HAP-1 (cell line): ENCODE measurements at regions not wholly inside any gene's neighbourhood (a gene's known extent, or its start where the extent isn't known, plus 50 kb on each side); places are given as distances from the start of the nearest gene placed in this dataset.

Experiments used
- DNase-seq, 2 experiments: peaks; one replicate each; pipeline ENCODE4 v3.0.0-alpha.2; 2016 to 2020; ENCODE audit warnings: low spot score in 2 of 2
- H3K27me3 ChIP-seq: fragments of 250-450 bp; sonication (Bioruptor Pico); 2 replicates; pipeline ENCODE4 v1.5.1; 2020; ENCODE audit warnings: low read depth, mild to moderate bottlenecking, moderate library complexity
- H3K36me3 ChIP-seq: fragments of 250-450 bp; sonication (Bioruptor Pico); replicated peaks from 2 replicates; pipeline ENCODE4 v1.5.1; 2020; ENCODE audit warnings: mild to moderate bottlenecking
- H3K4me1 ChIP-seq: fragments of 250-450 bp; sonication (Bioruptor Pico); 2 replicates; pipeline ENCODE4 v1.5.1; 2020; ENCODE audit warnings: mild to moderate bottlenecking
- H3K4me3 ChIP-seq: fragments of 250-450 bp; sonication (Bioruptor Pico); 2 replicates; pipeline ENCODE4 v1.5.1; 2020; ENCODE audit warnings: mild to moderate bottlenecking, moderate library complexity
- H3K9me3 ChIP-seq: fragments of 250-450 bp; sonication (Bioruptor Pico); 2 replicates; pipeline ENCODE4 v1.5.1; 2020; ENCODE audit warnings: mild to moderate bottlenecking, moderate library complexity
- in situ Hi-C: fragments of 300-500 bp; cut with MboI; formaldehyde crosslinking; loops from 3 replicates; pipeline ENCODE4 v1.14.3; 2020; ENCODE audit warnings: low sequenced_read_pairs, inconsistent platforms, mixed read lengths

DNA sequence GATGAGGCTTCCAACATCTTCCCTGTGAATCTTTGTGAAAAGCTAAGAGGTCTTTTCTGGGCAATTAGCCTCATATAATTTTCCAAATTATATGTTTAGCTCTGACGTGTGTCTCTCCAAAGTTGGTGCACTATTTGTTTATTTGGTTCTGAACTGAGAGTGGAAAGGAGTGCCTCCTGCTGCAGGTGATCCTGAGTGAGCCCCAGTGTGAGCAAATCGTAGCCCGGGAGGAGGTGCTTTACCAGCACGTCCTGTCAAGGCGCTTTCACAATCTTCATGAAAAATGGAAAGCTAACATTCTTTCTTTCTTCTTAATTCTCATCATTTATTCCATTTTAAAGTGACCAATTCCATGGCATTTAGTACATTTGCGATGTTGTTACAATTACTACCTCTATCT, 231.9 kb downstream of the BMP2 start:
- no peaks in the 10 kb centered on the region for H3K27me3 ChIP-seq
- H3K4me3 ChIP-seq, result no peak overlapping the region
- no peaks in the 10 kb centered on the region for H3K9me3 ChIP-seq
- in situ Hi-C loops, result no loop called here
- no peaks in the 10 kb centered on the region for H3K36me3 ChIP-seq
- DNase-seq, result no peak
- peaks cover 13% of the 10 kb centered on the region for H3K4me1 ChIP-seq

DNA sequence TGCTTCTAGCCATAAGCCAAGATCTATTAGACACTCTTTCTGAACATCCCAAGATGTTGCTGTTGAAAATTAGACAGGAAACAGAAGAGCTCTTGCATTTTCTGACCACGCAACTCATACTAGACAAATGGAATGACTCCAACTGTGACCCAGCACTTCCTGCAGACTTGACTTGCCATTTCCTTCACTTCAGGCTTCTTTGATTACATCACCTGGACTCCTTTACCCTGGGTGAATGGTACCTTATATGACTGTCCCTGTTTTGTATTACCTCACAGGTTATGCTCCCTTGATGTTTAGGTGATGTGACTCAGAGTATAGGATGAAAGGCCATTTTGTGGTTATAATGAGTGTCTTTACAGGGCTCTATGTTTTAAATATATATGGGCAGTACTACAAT, 236.1 kb downstream of the BMP2 start:
- peaks cover 14% of the 10 kb centered on the region for H3K4me1 ChIP-seq

DNA sequence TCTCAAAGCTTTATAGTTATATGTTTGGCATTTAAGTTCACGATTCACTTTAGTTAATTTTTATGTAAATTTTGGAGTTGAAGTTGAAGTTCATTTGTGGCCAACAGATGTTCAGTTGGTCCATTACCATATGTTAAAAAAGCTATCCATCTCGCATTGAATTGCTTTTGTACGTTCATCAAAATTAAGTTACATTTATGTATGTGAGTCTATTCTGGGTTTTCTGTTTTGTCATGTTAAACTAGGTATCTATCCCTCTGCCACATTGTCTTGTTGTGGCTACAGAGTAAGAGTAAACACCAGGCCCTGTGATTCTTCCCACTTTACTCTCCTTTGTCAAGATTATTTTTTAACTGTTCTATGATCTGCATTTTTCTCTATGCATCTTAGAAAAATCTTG, 237.3 kb downstream of the BMP2 start:
- Histone ChIP-seq H3K4me1 (peaks cover 14% of the 10 kb centered on the region), H3K27me3 (no peaks in the 10 kb centered on the region), H3K9me3 (no peaks in the 10 kb centered on the region), H3K4me3 (no peak overlapping the region), H3K36me3 (no peaks in the 10 kb centered on the region)
- peak in 1 of 2 experiments; percentile 59 for DNase-seq
- in situ Hi-C loops, result no loop called here

More for the DNA sequence above, 236.1 kb downstream of the BMP2 start:
- DNase-seq, result no peak
- Histone ChIP-seq H3K27me3 (no peaks in the 10 kb centered on the region), H3K36me3 (no peaks in the 10 kb centered on the region), H3K9me3 (no peaks in the 10 kb centered on the region), H3K4me3 (no peak overlapping the region)
- in situ Hi-C loops, result no loop called here

DNA sequence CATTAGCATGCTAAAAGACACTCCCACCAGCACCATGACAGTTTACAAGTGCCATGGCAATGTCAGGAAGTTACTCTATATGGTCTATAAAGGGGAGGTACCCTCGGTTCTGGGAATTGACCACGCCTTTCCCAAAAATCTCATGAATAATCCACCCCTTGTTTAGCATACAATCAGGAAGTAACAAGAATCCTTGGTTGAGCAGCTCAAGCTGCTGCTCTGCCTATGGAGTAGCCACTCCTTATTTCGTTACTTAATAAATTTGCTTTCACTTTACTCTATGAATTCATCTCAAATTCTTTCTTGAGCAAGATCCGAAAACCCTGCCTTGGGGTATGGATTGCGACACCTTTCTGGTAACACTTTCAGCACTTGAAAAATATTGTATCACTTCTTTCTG, 243.0 kb downstream of the BMP2 start:
- in situ Hi-C loops, result no loop called here
- no peaks in the 10 kb centered on the region for H3K9me3 ChIP-seq

DNA sequence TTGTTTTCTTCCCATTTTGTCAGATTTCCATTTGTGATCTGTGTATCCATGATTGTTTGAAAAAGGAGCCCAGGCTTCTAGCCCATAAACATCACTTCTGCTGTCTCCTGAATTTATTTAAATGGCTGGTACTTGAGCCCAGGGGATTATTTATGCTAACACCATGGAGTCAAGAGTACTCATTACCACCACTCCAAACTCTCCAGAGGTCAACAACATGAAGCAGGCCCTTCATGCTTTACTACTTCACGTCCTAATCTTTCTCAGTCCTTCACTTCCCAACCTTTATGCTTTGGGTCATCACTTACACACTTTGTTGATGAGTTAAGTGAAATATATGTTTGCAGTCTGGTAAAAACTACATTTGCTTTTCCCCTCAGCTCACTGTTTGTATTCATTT, 247.8 kb downstream of the BMP2 start:
- no peak overlapping the region for H3K4me3 ChIP-seq
- H3K4me1 ChIP-seq, result no peaks in the 10 kb centered on the region
- in situ Hi-C loops, result no loop called here
- no peak for DNase-seq
- H3K9me3 ChIP-seq, result no peaks in the 10 kb centered on the region
- H3K36me3 ChIP-seq, result no peaks in the 10 kb centered on the region
- H3K27me3 ChIP-seq, result no peaks in the 10 kb centered on the region

More for the DNA sequence above, 243.0 kb downstream of the BMP2 start:
- Histone ChIP-seq H3K4me3 (no peak overlapping the region), H3K4me1 (no peaks in the 10 kb centered on the region), H3K36me3 (no peaks in the 10 kb centered on the region), H3K27me3 (no peaks in the 10 kb centered on the region)
- no peak for DNase-seq

DNA sequence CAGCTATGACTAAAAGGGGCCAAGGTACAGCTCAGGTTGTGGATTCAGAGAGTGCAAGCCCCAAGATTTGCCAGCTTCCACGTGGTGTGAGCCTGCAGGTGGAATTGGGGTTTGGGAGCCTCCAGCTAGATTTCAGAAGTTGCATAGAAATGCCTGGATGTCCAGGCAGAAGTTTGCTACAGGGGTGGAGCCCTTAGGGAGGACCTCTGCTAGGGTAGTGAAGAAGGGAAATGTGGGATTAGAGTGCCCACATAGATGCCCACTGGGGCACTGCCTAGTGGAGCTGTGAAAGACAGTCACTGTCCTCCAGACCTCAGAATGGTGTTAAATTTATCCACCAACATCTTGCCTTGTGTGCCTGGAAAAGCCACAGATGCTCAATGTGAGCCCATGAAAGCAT, 255.1 kb downstream of the BMP2 start:
- Histone ChIP-seq H3K9me3 (peaks cover 2% of the 10 kb centered on the region; the same call in 1 of the 2 replicates), H3K27me3 (no peaks in the 10 kb centered on the region), H3K4me1 (no peaks in the 10 kb centered on the region), H3K4me3 (no peak overlapping the region), H3K36me3 (no peaks in the 10 kb centered on the region)
- no peak for DNase-seq
- in situ Hi-C loops, result no loop called here

DNA sequence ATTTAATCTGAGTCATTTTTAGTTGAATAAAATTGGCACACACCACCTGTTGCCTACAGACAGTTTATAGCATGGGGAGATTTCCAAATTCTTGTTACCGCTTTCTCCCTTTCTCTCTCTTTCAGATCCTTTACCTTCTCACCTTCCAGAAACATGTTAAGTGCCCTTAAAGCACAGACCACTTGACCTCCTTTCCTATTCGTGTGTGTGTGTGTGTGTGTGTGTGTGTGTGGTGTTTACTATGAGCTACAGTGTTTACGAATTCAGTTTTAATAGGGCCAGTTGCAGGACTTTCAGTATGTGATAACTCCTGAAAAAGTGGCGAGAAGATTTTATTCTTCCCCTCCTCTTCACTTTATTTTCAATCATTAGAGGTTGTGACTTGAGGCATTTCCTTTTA, 258.1 kb downstream of the BMP2 start:
- Histone ChIP-seq H3K27me3 (no peaks in the 10 kb centered on the region), H3K4me1 (no peaks in the 10 kb centered on the region), H3K36me3 (no peaks in the 10 kb centered on the region), H3K9me3 (peaks cover 2% of the 10 kb centered on the region; the same call in 1 of the 2 replicates), H3K4me3 (no peak overlapping the region)
- no peak for DNase-seq
- in situ Hi-C loops, result no loop called here

DNA sequence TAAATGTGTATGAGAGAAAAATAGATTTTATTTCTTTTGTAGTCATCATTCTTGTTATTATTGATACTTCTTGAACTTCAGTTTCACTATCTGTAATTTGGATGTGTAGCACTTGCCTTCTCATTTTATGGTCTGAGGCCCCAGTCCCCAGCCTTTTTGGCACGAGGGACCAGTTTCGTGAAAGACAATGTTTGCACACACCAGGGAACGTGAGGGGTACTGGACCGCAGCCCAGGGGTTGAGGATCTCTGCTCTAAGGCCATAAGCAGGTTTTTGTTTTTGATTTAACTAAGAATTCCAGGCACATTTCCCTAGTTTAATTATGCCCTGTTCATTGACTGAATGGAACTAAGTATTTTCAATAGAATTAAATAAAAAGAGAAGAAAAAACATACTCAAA, 261.5 kb downstream of the BMP2 start:
- Histone ChIP-seq H3K36me3 (no peaks in the 10 kb centered on the region), H3K4me3 (no peak overlapping the region), H3K27me3 (no peaks in the 10 kb centered on the region), H3K4me1 (no peaks in the 10 kb centered on the region), H3K9me3 (no peaks in the 10 kb centered on the region)
- DNase-seq, result no peak
- in situ Hi-C loops, result no loop called here

DNA sequence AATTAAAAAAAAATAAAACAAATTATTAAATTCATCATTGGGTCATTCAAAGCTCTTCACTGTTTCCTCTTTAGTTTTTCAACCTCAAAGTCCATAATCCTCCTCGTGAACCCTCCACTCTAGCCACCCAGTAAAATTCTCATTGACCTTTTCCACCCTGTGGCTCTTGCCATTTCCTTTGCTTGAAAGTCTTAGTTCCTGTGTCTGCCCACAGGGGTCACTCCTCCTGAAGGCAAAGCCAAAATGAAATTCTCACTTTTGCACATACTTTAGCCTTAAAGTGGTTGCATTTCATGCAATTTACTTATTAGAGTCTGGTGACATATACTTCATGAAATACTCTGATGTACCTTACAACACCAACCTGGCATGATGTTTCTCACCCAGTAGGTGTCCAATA, 263.7 kb downstream of the BMP2 start:
- H3K4me3 ChIP-seq, result no peak overlapping the region
- H3K4me1 ChIP-seq, result no peaks in the 10 kb centered on the region
- no peaks in the 10 kb centered on the region for H3K36me3 ChIP-seq
- no peaks in the 10 kb centered on the region for H3K27me3 ChIP-seq
- in situ Hi-C loops, result no loop called here
- H3K9me3 ChIP-seq, result no peaks in the 10 kb centered on the region
- no peak for DNase-seq

DNA sequence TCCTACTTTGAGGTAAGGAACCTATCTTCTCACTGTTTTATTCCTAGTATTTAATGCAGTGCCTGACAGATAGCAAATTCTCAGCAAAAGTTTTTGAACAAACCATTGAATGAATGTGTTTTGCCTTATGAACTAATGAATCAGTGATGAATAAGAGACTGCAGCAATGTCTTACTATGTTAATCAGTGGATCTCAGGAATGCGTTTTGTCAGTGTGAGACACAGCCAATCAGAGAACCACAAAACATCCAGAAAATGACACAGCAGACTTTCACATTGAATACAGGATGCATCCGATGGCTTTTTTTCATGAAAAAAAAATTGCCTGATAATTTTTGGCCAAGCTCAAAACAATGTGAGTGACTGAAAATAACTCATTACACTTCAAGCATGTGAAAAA, 270.5 kb downstream of the BMP2 start:
- Histone ChIP-seq H3K36me3 (no peaks in the 10 kb centered on the region), H3K9me3 (no peaks in the 10 kb centered on the region), H3K4me3 (no peak overlapping the region), H3K4me1 (no peaks in the 10 kb centered on the region), H3K27me3 (no peaks in the 10 kb centered on the region)
- no peak for DNase-seq
- in situ Hi-C loops, result no loop called here

DNA sequence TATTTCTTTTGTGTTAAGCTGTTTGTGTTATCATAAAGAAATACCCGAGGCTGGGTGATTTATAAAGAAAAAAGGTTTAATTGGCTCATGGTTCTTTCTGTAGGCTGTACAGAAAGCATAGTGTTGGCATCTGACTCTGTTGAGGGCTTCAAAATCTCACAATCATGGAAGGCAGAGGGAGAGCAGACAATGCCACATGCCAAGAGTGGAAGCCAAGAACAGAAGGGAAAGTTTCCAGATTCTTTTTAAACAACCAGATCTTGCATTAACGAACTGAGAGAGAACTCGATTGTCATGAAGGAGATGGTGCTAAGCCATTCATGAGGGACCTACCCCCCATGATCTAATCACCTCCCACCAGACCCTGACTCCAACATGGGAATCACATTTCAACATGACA, 290.1 kb downstream of the BMP2 start:
- no peak overlapping the region for H3K4me3 ChIP-seq
- H3K4me1 ChIP-seq, result no peaks in the 10 kb centered on the region
- no peak for DNase-seq
- H3K9me3 ChIP-seq, result no peaks in the 10 kb centered on the region
- H3K36me3 ChIP-seq, result no peaks in the 10 kb centered on the region
- in situ Hi-C loops, result no loop called here
- no peaks in the 10 kb centered on the region for H3K27me3 ChIP-seq

DNA sequence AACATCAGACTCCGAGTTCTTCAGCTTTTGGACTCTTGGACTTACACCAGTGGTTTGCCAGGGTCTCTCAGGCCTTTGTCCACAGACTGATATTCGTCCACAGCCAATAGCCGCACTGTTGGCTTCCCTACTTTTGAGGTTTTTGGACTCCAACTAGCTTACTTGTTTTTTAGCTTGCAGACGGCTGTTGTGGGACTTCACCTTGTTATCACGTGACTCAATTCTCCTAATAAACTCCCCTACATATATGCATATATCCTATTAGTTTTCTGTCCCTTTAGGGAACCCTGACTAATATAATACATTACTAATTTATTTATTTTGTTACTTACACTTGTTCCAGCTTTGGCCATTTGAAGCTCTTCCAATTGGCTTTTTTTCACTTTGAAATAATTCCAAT, 311.3 kb downstream of the BMP2 start:
- Histone ChIP-seq H3K4me1 (no peaks in the 10 kb centered on the region), H3K27me3 (no peaks in the 10 kb centered on the region), H3K9me3 (no peaks in the 10 kb centered on the region), H3K4me3 (no peak overlapping the region), H3K36me3 (no peaks in the 10 kb centered on the region)
- in situ Hi-C loops, result no loop called here
- DNase-seq, result no peak

DNA sequence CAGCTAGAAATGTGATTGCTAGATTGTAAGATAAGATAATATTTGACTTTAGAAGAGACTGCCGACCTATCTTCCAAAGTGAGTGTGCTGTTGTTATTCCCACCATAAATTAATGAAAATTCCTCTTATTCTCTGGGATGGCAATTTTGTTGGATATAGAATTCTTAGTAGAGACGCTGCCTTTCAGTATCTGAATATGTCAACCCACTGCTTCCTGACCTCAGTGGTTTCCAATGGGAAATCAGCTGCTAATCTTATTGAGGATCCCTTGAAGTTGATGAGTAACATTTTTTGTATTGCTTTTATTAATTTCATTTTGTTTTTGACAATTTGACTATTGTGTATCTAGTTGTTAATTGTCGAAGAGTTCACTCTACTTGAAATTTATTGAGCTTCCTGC, 313.0 kb downstream of the BMP2 start:
- in situ Hi-C loops, result no loop called here
- DNase-seq, result no peak
- Histone ChIP-seq H3K4me3 (no peak overlapping the region), H3K9me3 (no peaks in the 10 kb centered on the region), H3K36me3 (no peaks in the 10 kb centered on the region), H3K4me1 (no peaks in the 10 kb centered on the region), H3K27me3 (no peaks in the 10 kb centered on the region)

DNA sequence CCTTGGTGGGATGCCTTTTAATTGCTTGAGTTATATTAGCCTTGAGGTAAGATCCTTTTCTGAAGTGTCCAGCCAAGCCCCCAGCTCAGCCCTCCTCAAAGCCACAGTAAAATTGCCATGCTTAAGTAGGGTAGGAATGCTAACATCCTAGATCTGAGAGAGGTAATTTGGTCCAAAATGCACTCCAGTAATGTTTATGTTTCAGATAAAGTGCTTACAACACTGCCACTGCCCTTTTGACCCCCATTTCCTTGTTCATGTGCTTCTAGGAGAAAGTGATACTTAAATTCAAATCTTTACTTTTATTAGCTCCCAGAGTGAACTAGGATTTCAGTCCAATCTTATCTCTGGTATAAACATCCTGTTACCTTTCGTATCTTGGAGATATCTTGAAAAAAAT, 318.0 kb downstream of the BMP2 start:
- no peak for DNase-seq
- H3K27me3 ChIP-seq, result no peaks in the 10 kb centered on the region
- in situ Hi-C loops, result no loop called here

DNA sequence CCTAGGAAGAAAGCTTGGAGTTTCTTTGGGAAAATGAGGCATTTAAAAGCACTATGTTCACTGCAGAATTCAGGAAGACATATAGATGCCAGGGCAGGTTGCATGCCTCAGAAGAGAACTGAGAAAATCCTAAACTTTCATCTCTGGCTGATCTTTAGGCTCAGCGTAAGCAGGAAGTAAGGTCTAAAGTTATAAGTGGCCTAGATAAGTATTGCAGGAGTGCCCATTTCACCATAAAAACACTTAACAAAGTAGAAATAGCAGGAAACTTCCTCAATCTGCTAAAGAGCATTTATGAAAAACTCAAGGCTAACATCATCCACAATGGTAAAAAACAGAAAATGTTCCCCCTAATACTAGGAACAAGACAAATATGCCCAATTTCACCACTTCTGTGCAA, 320.3 kb downstream of the BMP2 start:
- H3K9me3 ChIP-seq, result no peaks in the 10 kb centered on the region
- no peaks in the 10 kb centered on the region for H3K4me1 ChIP-seq
- in situ Hi-C loops, result no loop called here
- H3K36me3 ChIP-seq, result no peaks in the 10 kb centered on the region
- no peak for DNase-seq
- no peaks in the 10 kb centered on the region for H3K27me3 ChIP-seq
- no peak overlapping the region for H3K4me3 ChIP-seq

More for the DNA sequence above, 318.0 kb downstream of the BMP2 start:
- no peaks in the 10 kb centered on the region for H3K4me1 ChIP-seq
- H3K9me3 ChIP-seq, result no peaks in the 10 kb centered on the region
- H3K4me3 ChIP-seq, result no peak overlapping the region
- no peaks in the 10 kb centered on the region for H3K36me3 ChIP-seq
